Uterus (tissue), 3 donors: ENCODE measurements at regions not wholly inside any gene's neighbourhood (a gene's known extent, or its start where the extent isn't known, plus 50 kb on each side); places are given as distances from the start of the nearest gene placed in this dataset.

Experiments
- DNase-seq, 2 donors: peaks; one replicate each; pipeline ENCODE4 v3.0.0-alpha.2; 2019 to 2020
- H3K27ac ChIP-seq, 2 donors: fragments of 200-600 bp; sonication (generic); 1 replicate in 1 of 2; 2 replicates in 1 of 2; pipeline ENCODE4 v1.5.1; 2016 to 2018
- H3K27me3 ChIP-seq, 2 donors: fragments of 200-600 bp; sonication (generic); one replicate each; pipeline ENCODE4 v1.5.1; 2018 to 2019; ENCODE audit warnings: control low read depth in 1 of 2
- H3K36me3 ChIP-seq, 2 donors: fragments of 200-600 bp; sonication (generic); one replicate each; pipeline ENCODE4 v1.5.1; 2019; ENCODE audit warnings: control low read depth in 1 of 2
- H3K4me1 ChIP-seq, 2 donors: fragments of 200-600 bp; sonication (generic); one replicate each; pipeline ENCODE4 v1.5.1; 2018 to 2019; ENCODE audit warnings: control low read depth in 1 of 2
- H3K4me3 ChIP-seq, 2 donors: fragments of 200-600 bp; sonication (generic); 1 replicate in 1 of 2; 2 replicates in 1 of 2; pipeline ENCODE4 v1.5.1; 2018 to 2019; ENCODE audit warnings: mild to moderate bottlenecking in 1 of 2
- H3K9me3 ChIP-seq, 2 donors: fragments of 200-600 bp; sonication (generic); one replicate each; pipeline ENCODE4 v1.5.1; 2019; ENCODE audit warnings: control low read depth in 1 of 2
- POLR2A ChIP-seq, 2 donors: fragments of 450-650 bp; IDR thresholded peaks; one replicate each; pipeline ENCODE4 v1.6.1; 2016; ENCODE audit warnings: antibody characterized with exemption in 2 of 2, mild to moderate bottlenecking in 1 of 2, moderate library complexity in 1 of 2
- intact Hi-C: fragments of 100-400 bp; cut with DNase I; formaldehyde crosslinking; loops from one replicate; pipeline ENCODE4 v1.15.1; 2023; ENCODE audit warnings: low total_unique reads
- TF ChIP-seq, protein P1 (sequence below), 4 experiments: fragments of 200-600 bp in 2 of 4; fragments of 450-650 bp in 2 of 4; sonication (generic) in 2 of 4; IDR thresholded peaks; one replicate each; pipeline ENCODE4 v1.5.1; 2016 to 2019; ENCODE audit warnings: antibody characterized with exemption in 4 of 4, mild to moderate bottlenecking in 2 of 4, moderate library complexity in 1 of 4
- donor health status: DM: yes; HTN: yes; CAD: no.

DNA sequence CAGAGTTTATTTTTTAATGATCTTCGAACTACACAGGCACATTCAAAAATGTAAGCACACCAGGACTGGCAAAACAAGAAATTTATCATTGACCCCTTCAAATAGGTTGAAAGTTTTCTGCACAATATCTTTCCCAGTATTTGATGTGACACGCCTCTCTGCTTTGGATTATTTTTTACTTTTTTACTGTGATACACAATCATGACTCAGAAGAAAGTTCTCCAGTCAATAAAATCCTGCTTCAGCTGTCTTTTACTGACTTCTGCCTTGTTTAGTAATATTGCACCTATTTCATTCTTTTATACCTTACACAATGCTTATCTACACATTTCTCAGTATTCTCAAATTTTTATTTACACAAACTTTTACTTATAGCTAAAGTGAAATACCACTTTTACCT is 1750.4 kb downstream of the PCDH9 start:
- Histone ChIP-seq H3K27me3 (no peaks in the 10 kb centered on the region), H3K27ac (no peak overlapping the region), H3K4me1 (no peaks in the 10 kb centered on the region), H3K36me3 (no peaks in the 10 kb centered on the region), H3K4me3 (no peak overlapping the region), H3K9me3 (no peaks in the 10 kb centered on the region)
- DNase-seq, result no peak
- no peak for TF ChIP-seq POLR2A (IDR thresholded peaks at IDR 0.05)
- TF ChIP-seq, protein P1, sequence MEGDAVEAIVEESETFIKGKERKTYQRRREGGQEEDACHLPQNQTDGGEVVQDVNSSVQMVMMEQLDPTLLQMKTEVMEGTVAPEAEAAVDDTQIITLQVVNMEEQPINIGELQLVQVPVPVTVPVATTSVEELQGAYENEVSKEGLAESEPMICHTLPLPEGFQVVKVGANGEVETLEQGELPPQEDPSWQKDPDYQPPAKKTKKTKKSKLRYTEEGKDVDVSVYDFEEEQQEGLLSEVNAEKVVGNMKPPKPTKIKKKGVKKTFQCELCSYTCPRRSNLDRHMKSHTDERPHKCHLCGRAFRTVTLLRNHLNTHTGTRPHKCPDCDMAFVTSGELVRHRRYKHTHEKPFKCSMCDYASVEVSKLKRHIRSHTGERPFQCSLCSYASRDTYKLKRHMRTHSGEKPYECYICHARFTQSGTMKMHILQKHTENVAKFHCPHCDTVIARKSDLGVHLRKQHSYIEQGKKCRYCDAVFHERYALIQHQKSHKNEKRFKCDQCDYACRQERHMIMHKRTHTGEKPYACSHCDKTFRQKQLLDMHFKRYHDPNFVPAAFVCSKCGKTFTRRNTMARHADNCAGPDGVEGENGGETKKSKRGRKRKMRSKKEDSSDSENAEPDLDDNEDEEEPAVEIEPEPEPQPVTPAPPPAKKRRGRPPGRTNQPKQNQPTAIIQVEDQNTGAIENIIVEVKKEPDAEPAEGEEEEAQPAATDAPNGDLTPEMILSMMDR (IDR thresholded peaks at IDR 0.05), result no peak
- intact Hi-C loops, result no loop called here

DNA sequence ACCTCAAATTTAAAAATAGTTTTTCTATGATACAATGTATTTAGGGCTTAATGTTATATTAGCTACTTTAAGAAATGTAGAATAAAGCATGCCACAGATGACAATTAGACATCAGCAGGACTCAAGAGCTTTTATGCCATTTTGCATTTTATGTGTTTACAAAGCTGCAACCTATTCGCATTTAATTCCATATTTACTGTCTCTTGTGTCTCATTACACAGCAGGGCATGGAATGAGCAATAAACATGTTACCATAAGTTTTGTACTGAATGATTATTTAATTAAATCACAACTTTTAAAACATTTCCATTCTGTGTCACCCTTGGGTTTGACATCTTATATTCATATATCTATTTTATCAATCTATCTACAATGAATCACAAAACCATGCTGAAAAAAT is 1756.9 kb downstream of the PCDH9 start:
- Histone ChIP-seq H3K4me1 (no peaks in the 10 kb centered on the region), H3K4me3 (no peak overlapping the region), H3K27ac (no peak overlapping the region), H3K9me3 (no peaks in the 10 kb centered on the region), H3K27me3 (no peaks in the 10 kb centered on the region), H3K36me3 (no peaks in the 10 kb centered on the region)
- DNase-seq, result no peak
- no peak for TF ChIP-seq POLR2A (IDR thresholded peaks at IDR 0.05)
- TF ChIP-seq, protein P1 (IDR thresholded peaks at IDR 0.05), result no peak
- intact Hi-C loops, result no loop called here

DNA sequence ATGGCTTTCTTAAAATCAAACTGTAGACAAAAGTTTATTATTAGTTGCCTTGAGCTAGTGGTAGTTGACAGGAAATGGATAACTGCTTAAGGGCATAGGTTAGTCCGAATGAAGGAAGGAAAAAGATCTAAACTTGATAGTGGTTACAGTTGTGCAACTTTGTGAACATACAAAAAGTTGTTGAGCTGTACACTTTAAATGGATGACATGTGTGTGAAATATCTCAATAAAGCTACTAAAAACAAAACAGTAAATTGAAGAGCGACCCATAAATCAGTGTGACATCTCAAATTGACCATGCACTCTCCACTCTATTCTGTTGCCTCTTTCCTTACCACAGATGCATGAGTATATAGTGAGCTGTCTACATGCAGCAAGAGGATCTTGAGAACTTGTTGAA is 1757.8 kb downstream of the PCDH9 start:
- Histone ChIP-seq H3K4me1 (no peaks in the 10 kb centered on the region), H3K36me3 (no peaks in the 10 kb centered on the region), H3K4me3 (no peak overlapping the region), H3K27me3 (no peaks in the 10 kb centered on the region), H3K27ac (no peak overlapping the region), H3K9me3 (no peaks in the 10 kb centered on the region)
- no peak for DNase-seq
- no peak for TF ChIP-seq POLR2A (IDR thresholded peaks at IDR 0.05)
- TF ChIP-seq, protein P1 (IDR thresholded peaks at IDR 0.05), result no peak
- intact Hi-C loops, result no loop called here

DNA sequence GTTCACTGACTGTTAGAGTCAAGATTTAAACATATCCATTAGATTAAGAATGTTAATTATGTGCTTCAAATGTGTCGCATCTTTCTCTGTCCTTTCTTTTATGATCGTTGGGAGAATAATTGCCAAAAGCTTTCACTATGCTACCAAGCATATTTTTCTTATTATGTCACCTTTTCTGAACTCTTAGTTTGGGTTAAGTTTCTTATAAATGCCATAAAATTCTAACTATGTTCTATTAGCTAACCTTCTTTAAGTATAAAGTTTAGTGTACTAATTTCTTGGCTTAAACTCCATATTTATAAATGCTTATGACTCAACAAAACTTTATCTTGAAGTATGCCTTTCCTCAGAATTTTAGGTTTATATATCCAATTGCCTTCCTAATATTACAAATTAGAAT is 1759.4 kb downstream of the PCDH9 start:
- TF ChIP-seq, protein P1 (IDR thresholded peaks at IDR 0.05), result no peak
- TF ChIP-seq POLR2A (IDR thresholded peaks at IDR 0.05), result no peak
- no peak overlapping the region for H3K4me3 ChIP-seq
- intact Hi-C loops, result no loop called here
- no peaks in the 10 kb centered on the region for H3K4me1 ChIP-seq
- H3K36me3 ChIP-seq, result no peaks in the 10 kb centered on the region
- no peaks in the 10 kb centered on the region for H3K27me3 ChIP-seq
- no peak overlapping the region for H3K27ac ChIP-seq
- no peak for DNase-seq
- no peaks in the 10 kb centered on the region for H3K9me3 ChIP-seq

DNA sequence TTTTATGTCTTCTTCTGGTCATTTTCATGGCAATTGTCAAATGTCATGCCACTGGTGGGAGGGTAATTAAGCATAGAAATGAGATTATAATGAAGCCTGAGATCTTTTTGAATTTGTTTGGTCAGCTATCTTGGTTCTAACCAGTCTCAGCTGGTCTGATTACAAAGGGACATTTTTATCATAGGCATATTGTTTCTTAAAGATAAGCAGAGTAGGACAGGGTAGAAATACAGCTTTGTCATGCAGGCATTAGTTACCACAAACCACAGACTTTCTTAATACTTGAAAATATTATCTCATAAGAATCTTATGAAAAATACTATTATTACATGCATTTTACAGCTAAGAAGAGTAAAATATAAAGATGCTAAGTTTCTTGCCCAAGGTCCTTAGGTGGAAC is 1761.5 kb downstream of the PCDH9 start:
- no peak for DNase-seq
- no peaks in the 10 kb centered on the region for H3K27me3 ChIP-seq
- intact Hi-C loops, result no loop called here
- H3K36me3 ChIP-seq, result no peaks in the 10 kb centered on the region
- H3K27ac ChIP-seq, result no peak overlapping the region
- no peak overlapping the region for H3K4me3 ChIP-seq
- no peaks in the 10 kb centered on the region for H3K4me1 ChIP-seq
- H3K9me3 ChIP-seq, result no peaks in the 10 kb centered on the region
- TF ChIP-seq, protein P1 (IDR thresholded peaks at IDR 0.05), result no peak
- TF ChIP-seq POLR2A (IDR thresholded peaks at IDR 0.05), result no peak
